GM18498 (cell line): ENCODE measurements at regions not wholly inside any gene's neighbourhood (a gene's known extent, or its start where the extent isn't known, plus 50 kb on each side); places are given as distances from the start of the nearest gene placed in this dataset.

ENCODE experiments used
- ATAC-seq: cut with Tn5 transposase; IDR thresholded peaks from one replicate; pipeline ENCODE4 v1.9.1; 2021; ENCODE audit warnings: mild to moderate bottlenecking, moderate library complexity; ENCODE audit not compliant: unreplicated experiment

GRCh38 chr4:14883661-14884060 lies 118.6 kb upstream of the CPEB2 start:
- no peak for ATAC-seq

- ATAC-seq, result no peak
Measured at GRCh38 chr4:14887842-14888433, 114.3 kb upstream of the CPEB2 start.

GRCh38 chr4:14888790-14889572 lies 113.3 kb upstream of the CPEB2 start:
- ATAC-seq, result no peak

GRCh38 chr4:14892563-14892962 lies 109.7 kb upstream of the CPEB2 start:
- no peak for ATAC-seq

GRCh38 chr4:14893713-14894112 lies 108.6 kb upstream of the CPEB2 start:
- ATAC-seq, result no peak

GRCh38 chr4:14894392-14895292 lies 107.6 kb upstream of the CPEB2 start:
- no peak for ATAC-seq

GRCh38 chr4:14896656-14897175 lies 105.6 kb upstream of the CPEB2 start:
- ATAC-seq, result no peak

GRCh38 chr4:14897217-14897616 lies 105.1 kb upstream of the CPEB2 start:
- no peak for ATAC-seq

- no peak for ATAC-seq
Measured at GRCh38 chr4:14898989-14899388, 103.3 kb upstream of the CPEB2 start.

- ATAC-seq, result no peak
Measured at GRCh38 chr4:14902342-14902741, 99.9 kb upstream of the CPEB2 start.

GRCh38 chr4:14903321-14903720 lies 99.0 kb upstream of the CPEB2 start:
- ATAC-seq, result no peak

GRCh38 chr4:14906805-14907204 lies 95.5 kb upstream of the CPEB2 start:
- no peak for ATAC-seq

GRCh38 chr4:14908635-14909034 lies 93.6 kb upstream of the CPEB2 start:
- no peak for ATAC-seq

GRCh38 chr4:14910411-14910810 lies 91.9 kb upstream of the CPEB2 start:
- ATAC-seq, result no peak

- ATAC-seq, result no peak
Measured at GRCh38 chr4:14912426-14912825, 89.9 kb upstream of the CPEB2 start.

GRCh38 chr4:14915018-14915417 lies 87.3 kb upstream of the CPEB2 start:
- ATAC-seq, result no peak

- no peak for ATAC-seq
Measured at GRCh38 chr4:14916554-14917297, 85.6 kb upstream of the CPEB2 start.

- ATAC-seq, result no peak
Measured at GRCh38 chr4:14917298-14917633, 85.0 kb upstream of the CPEB2 start.

- no peak for ATAC-seq
Measured at GRCh38 chr4:14918336-14918735, 83.9 kb upstream of the CPEB2 start.

GRCh38 chr4:14919785-14920184 lies 82.5 kb upstream of the CPEB2 start:
- no peak for ATAC-seq

- no peak for ATAC-seq
Measured at GRCh38 chr4:14920237-14920636, 82.0 kb upstream of the CPEB2 start.
